Esophagus muscularis mucosa (tissue), 3 donors: ENCODE measurements at regions not wholly inside any gene's neighbourhood (a gene's known extent, or its start where the extent isn't known, plus 50 kb on each side); places are given as distances from the start of the nearest gene placed in this dataset.

Source experiments
- CTCF ChIP-seq, 3 experiments: fragments of 200-600 bp in 2 of 3; fragments of 450-650 bp in 1 of 3; sonication (generic) in 2 of 3; IDR thresholded peaks; one replicate each; pipeline ENCODE4 v1.5.1; 2017 to 2019; ENCODE audit warnings: antibody characterized with exemption in 3 of 3, mild to moderate bottlenecking in 2 of 3, moderate library complexity in 1 of 3
- POLR2AphosphoS5 ChIP-seq, 2 donors: sonication (generic); formaldehyde crosslinking; IDR thresholded peaks; one replicate each; pipeline ENCODE4 v1.6.1; 2017; ENCODE audit warnings: antibody characterized with exemption in 2 of 2

DNA sequence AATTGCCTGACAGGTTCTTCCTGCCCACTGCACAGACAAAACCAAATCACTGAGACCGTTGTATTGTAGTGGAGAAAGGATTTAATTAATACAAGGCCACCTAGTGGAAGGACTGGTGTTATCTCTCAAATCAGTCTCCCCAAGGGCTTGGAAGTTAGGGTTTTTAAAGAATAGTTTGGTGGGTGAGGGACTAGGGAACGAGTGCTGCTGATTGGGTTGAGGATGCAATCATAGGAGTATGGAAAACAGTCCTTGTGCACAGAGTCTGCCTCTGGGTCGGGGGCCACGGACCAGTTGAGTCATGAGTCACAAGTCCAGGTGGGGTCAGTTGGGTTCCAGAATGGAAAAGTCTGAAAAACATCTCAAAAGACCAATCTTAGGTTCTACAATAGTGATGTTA lies 89.1 kb downstream of the B3GNT2 start:
- TF ChIP-seq CTCF (IDR thresholded peaks at IDR 0.05): no peak
- TF ChIP-seq POLR2AphosphoS5 (IDR thresholded peaks at IDR 0.05): no peak
